ENCODE measurements at regions not wholly inside any gene's neighbourhood (a gene's known extent, or its start where the extent isn't known, plus 50 kb on each side); places are given as distances from the start of the nearest gene placed in this dataset.

DNA sequence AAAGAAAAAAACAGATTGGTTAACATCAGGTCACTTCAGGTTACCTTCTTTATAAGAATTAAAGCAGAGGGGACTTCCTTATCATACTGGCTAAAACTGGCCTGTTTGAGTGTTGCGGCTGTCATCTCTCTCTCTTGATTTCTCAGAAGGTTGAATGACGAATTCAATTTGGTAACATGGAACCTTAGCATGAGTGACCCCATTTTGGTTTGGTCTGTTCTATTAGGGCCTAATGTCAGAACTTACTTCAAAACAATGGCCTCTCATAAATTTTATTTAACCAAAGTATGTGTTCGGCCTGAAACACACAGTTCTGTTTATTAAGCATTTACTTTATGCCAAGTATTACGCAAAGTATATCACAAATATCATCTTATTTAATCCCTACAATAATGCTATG lies 147.5 kb downstream of the CAAP1 start:
- intact Hi-C loops (cut with DNase I) = loop anchor here (5.0 to 10.0 kb wide), 2 partner anchors 230 to 232 kb away; no protein-coding TSS in a partner anchor
- no peak for DNase-seq (ENCODE audit: low spot score)

DNA sequence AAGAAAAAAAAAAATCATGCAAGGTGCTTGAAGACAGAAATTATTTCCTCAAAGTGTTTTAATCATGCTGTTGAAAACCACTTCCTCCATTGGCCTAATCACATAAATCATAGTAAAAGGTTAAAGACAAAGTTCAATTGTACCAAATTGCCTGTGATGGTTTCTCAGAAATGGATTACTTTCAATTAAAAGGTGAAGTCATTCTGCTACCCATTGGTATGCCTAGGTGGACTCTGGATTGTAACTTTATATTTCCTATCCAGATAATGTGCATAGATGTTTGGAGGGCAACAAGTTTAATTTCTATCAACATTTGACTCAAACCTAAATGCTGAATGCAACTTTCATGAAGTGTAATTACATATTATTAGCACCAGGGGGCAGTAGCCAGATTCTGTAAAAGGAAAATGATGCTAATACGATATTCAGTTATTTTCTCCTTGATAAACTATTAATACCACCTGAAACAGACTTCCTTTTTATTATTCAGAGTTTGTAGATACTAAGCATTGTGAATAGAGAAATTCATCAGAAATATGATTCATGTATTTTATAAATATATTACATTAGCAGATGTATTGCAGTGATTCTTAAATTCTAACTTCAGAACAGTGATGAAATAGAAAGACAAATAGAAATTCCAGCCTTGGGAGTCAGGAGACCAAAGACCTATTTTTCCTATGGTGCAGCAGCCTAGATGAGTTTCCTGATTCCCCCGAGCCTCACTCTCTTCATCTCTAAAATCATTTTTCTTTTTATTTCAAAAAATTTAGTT lies 148.2 kb downstream of the CAAP1 start:
- intact Hi-C loops (cut with DNase I) = loop anchor here in 1 of 2 donors (10.0 kb wide), 1 partner anchor 230 kb away; no protein-coding TSS in a partner anchor
- DNase-seq (ENCODE audit: low spot score) = no peak

DNA sequence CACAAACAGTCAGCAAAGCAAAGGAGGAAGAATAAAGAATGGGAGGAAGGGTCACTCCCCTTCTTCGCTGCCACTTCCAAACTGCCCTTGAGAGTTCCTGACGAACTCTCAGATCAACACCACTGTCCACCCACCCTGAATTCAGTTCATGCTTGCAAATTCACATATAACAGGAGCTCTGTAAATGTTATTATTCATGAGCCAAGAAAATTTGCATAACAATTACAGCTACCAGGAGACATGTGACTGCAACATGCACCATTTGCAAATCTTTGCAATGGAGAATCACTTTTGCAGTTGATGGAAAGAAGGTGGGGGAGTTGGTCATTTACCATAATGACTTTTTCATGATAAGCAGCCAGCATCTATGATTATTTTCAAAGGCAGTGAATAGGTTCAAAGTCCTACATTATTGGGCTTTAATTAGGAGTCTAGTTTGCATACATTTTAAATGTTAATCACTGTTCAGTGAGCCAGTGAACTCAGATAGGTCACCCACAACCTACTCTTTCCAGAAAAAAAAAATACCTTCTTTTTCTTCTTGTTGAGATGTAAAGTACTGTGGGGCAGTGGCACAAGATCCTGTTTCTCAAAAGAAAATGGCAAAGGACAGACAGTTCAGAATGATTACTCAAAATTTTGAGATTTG lies 149.7 kb downstream of the CAAP1 start:
- intact Hi-C loops (cut with DNase I) = loop anchor here in 1 of 2 donors (10.0 kb wide), 1 partner anchor 232 kb away; no protein-coding TSS in a partner anchor

DNA sequence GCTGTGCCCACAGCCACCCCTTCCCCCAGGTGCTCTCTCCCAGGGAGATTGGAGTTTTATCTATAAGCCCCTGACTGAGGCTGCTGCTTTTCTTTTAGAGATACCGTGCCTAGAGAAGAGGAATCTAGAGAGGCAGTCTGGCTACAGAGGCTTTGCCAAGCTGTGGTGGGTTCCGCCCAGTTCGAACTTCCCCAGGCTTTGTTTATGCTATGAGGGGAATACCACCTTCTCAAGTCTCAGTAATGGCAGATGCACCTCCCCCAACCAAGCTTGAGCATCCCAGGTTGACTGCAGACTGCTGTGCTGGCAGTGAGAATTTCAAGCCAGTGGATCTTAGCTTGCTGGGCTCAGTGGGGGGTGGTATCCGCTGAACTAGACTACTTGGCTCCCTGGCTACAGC lies 157.4 kb downstream of the CAAP1 start:
- intact Hi-C loops (cut with DNase I) = no loop called here
- no peak for DNase-seq (ENCODE audit: low spot score)

More for the DNA sequence above, 149.7 kb downstream of the CAAP1 start:
- DNase-seq (ENCODE audit: low spot score) = no peak

DNA sequence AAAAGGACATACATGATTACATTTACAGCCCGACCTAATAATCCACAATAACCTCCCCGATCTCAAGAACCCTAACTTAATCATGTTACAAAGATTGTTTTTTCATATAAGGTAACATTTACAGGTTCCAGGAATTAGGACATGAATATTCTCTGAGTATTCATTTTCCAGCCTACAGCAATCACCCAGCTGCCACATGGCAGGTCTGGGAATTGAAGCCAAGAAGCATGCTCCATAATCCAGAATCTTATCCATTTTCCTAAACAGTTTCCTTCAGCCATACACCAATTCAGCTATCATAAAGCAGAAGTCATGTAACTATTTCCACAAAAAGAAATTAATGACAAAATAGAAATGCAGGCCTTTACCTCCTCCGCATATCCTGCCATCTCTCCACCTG lies 163.4 kb downstream of the CAAP1 start:
- intact Hi-C loops (cut with DNase I) = loop anchor here in 1 of 2 donors (5.0 kb wide), 1 partner anchor 172 kb away; no protein-coding TSS in a partner anchor
- DNase-seq (ENCODE audit: low spot score) = no peak

DNA sequence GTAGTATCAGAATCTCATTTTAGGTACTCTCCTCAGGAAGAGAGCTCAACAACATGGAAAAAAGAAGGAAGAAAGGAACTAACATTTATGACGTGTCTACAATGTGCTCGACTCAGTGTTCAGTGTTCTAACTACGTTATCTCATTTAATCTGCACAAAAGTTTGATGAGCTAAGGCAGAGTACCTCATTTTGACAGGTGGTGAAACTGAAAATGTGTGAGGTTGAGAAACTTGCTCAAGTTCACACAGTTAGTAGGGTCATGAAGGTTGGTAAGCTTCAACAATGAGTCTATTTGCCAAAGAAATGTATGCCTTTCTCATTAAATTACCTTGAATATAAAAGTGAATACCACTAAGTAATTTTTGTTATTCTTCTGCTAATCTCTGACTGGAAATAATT lies 165.1 kb downstream of the CAAP1 start:
- intact Hi-C loops (cut with DNase I) = loop anchor here in 1 of 2 donors (5.0 kb wide), 1 partner anchor 170 kb away; no protein-coding TSS in a partner anchor
- no peak for DNase-seq (ENCODE audit: low spot score)

DNA sequence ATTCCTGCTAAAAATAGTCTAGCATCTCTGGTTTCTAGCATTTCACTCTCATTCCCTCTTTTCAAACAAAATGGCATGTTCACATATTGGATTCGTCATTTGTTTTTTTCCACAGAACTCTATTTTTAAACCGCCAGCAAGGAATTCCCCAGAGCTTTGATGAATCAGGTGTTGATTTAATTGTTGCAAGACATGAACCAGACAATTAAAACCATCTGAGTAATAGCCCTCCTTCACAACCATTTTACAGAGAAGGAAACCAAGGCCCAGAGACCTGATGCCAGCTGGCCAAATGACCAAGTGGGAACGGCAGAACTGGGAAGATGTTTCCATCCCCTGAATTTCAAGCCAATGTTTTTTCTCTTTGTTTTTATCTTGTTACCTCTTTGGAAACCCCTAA lies 167.0 kb downstream of the CAAP1 start:
- DNase-seq (ENCODE audit: low spot score) = no peak
- intact Hi-C loops (cut with DNase I) = loop anchor here in 1 of 2 donors (5.0 kb wide), 1 partner anchor 168 kb away; no protein-coding TSS in a partner anchor

DNA sequence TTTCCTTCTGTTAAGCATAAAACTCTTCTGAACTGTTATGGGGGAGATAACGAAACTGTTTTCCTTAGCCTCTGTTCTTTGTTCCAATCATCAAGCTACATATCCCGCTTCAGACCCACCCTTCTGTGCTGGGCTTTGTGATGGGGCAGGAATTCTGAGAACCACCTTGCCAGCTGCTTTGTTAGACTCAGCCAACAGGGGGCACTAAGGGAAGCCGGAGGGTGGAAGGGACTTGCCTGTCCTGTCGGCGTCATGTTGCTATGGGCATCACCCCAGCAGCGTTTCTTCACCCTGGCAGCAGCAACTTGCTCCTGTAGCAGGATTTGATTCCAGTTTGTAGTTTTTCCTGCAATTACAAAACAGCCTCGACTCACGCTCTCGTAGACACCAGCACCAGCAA lies 169.1 kb downstream of the CAAP1 start:
- intact Hi-C loops (cut with DNase I) = no loop called here
- no peak for DNase-seq (ENCODE audit: low spot score)

DNA sequence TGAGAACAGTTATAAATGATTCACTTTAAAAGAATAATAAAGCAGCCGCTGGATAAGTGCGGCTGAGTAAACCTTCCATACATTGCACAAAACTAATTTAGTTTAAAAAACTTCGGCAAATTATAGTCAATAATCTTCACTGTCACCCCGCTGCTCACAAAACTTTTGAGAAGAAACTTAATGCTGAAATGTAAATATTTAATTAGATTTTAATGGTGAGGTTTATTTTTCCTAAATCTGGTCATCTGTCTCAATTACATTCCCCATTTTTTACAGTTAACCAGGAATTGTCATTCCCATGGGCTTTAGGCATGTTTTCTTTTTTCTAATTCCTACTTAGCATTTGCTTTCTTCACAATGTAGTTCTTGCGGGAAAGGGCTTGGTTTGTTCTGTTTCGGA lies 169.8 kb downstream of the CAAP1 start:
- intact Hi-C loops (cut with DNase I) = no loop called here
- no peak for DNase-seq (ENCODE audit: low spot score)

DNA sequence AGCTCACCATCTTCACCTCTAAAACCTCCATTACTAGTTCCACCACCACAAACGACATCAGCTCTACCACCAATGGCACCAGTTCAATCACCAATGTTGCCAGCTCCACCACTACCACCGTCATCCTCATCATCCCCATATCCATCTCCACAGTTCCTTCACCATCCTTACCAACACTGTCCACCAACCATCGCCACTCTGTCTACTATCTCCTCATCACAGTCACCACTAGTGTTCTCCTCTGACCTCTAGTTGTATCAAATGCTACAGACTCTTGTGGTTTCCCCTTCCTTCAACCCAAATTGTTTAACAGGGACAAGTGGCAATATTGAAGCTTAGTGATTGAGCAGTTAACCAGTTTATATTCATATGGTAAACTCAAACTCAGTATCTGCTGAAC lies 182.6 kb downstream of the CAAP1 start:
- DNase-seq (ENCODE audit: low spot score) = no peak
- intact Hi-C loops (cut with DNase I) = no loop called here

DNA sequence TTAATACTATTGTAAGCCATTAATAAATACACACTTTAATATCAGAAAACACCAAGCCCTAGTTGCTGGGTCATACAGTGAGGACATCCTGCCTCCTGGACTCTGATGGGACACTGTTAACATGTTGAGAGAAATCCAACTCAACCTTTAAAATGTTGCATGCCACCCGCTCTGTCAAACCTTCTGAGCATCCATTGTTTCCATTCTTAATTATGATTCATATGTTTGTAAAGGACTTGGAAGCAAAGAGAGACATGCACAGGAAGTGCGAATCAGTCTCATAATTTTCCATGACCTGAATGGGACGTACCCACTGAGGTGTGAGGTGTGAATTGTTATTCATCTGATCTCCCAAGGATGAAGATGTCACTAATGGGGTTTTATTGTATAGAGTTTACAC lies 186.4 kb downstream of the CAAP1 start:
- intact Hi-C loops (cut with DNase I) = no loop called here
- DNase-seq (ENCODE audit: low spot score) = no peak

DNA sequence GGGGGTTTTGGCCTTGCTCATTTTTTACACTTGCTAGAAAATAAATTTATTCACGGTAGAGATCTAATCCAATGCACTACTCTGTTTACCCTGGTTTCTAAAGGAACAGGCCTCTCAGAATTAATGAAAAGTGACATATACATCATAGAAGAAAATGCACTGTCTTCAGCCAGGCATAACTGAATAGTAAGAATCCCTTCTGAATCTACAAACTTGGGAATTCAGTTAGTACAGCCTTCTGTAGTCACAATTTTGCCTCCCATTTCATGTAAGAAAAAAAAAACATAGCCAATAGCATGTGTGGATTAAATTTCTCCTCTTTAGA lies 197.3 kb downstream of the CAAP1 start:
- intact Hi-C loops (cut with DNase I) = no loop called here
- no peak for DNase-seq (ENCODE audit: low spot score)

DNA sequence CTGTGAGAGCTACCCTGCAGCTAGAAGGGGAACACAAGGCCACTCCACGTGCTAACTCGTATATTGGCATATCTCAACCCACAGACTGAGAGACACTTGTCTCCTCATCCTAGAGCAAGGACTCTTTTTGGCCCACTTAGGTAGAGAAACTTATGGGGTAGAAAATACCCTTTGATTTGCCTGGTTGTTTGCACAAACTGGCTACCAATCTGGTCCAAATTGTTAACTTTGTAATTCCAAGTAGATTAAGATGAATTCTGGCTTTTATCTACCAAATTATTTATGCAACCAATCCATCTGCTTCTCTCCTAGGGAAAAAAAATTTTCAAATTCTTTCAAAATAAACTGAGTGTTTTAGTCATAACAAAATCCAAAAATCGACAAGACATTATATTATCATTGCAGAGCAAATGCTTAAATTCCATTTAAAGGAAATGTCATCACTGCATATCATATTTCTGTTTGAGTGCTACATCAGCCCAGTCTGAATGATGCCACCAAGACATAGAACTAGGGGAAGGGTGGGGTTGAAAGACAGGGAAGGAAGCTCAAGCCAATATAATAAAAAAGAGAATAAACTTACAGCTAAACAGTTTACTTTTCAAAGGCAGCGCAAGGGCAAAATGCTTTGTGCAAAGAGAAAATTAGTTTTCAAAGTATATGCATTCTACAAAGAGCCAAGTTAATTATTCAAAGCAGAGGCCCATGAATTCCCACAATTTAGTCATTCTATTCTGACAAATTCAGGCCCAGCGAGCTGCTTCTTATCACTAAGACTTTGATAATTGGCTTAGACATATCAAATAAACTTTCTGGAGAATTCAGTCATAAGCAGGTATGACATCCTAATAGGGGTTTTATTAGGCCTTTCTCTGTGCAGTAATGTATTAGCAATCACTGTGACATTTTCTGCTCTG lies 198.0 kb downstream of the CAAP1 start:
- no peak for DNase-seq (ENCODE audit: low spot score)

DNA sequence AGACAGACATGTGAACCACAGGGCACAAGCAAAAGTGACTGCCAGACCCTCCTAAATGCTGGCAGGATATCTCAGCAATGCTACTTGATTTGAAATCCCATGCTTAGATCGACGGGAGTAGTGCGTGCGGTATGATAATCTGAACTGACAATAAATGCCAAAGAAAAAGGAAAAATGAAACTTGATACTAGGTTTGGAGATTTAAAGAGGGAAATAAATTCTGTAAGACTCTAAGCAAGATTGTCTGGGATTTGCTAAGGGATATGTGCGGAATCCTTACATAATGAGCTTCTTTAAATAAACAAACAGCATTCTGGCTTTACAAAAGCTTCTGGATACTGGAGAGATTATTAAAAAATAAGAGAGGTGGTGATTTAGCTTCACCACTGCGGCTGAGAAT lies 203.6 kb downstream of the CAAP1 start:
- intact Hi-C loops (cut with DNase I) = no loop called here
- no peak for DNase-seq (ENCODE audit: low spot score)

More for the DNA sequence above, 198.0 kb downstream of the CAAP1 start:
- intact Hi-C loops (cut with DNase I) = no loop called here

DNA sequence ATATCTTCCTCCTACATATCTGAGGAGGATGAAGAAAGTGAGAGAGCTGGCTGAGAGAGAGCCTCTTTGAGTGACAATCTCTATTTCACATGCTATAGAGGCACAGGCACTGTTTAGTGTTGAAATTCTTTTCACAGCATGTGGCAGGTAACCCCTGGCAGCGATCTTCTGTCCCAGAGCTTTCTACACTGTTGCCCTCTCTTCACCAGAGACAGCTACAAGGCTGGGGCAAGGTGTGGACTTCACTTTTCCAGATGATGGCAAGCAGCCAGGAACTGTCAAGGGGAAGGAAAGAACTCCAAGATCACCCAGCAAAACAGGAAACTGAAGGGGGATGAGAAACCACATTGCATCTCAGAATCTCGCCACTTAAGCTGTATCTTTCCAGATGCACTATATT lies 205.2 kb downstream of the CAAP1 start:
- no peak for DNase-seq (ENCODE audit: low spot score)
- intact Hi-C loops (cut with DNase I) = no loop called here

DNA sequence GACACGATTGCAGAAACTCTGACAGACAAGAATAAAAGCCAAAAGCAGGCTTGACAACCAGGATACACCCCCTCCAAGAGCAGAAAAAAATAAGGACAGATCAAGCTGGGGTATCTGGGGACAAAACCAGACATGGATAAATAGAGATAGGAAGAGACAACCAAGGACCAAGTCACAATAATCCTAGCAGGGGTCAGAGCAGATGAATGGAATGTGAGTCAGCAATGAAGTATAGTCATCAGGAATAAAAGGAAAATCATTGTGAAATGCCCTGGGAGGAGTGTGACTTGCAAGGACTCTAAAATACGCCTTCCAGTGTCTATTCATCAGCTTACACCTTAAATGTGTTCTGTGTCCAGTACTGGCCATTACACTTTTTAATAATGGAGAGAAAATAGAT lies 206.8 kb downstream of the CAAP1 start:
- intact Hi-C loops (cut with DNase I) = no loop called here
- no peak for DNase-seq (ENCODE audit: low spot score)

DNA sequence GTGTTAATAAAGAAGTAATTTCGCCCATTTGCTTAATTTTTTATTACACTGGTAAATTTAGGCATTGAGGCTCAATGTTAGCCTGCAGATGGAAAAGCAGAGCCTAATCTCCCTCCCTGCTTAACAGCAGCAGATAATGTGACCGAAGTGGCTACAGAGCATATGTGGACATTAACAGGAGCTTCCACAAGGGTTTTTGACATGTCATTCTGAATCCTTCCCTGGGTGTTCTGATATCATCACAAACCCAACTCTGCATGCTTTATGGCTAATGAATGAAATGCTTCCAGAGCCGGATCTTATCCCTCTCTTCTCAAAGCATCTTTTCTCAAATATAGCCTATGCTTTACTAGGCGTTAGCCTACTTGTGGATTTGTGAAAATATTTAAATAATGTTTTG lies 208.6 kb downstream of the CAAP1 start:
- no peak for DNase-seq (ENCODE audit: low spot score)
- intact Hi-C loops (cut with DNase I) = no loop called here

DNA sequence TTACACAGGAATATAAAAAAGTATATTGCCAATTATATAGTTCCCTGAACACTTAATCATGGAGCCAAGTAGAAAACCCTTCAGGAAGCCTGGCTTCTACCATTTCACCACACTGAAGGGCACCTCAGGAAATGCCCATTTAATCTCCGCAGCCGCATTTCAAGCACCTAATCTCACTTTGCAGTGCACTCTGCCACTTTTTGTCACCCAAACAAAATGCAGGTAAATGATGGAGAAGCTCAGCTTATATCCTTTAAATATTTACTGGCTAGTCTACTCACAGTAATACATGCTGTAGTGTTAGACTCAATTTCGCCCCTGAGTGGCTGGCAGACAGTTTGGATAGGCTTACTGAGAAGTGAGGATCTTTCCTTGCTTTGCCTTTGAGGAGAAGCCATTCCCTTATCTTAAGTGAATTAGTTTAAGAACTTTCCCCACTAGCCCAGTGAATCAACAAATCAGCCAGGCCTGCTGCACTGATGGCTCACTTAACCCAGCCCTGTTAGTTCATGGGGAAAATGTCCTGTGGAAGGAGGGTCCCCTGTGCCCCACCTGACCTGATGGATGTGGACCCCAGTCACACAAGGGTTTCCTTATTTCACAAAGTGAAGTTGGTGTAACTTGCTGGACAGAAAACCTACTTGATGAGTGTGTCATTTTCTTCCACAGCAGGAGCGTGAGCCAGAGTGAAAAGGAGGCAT lies 209.7 kb downstream of the CAAP1 start:
- intact Hi-C loops (cut with DNase I) = no loop called here
- DNase-seq (ENCODE audit: low spot score) = no peak

DNA sequence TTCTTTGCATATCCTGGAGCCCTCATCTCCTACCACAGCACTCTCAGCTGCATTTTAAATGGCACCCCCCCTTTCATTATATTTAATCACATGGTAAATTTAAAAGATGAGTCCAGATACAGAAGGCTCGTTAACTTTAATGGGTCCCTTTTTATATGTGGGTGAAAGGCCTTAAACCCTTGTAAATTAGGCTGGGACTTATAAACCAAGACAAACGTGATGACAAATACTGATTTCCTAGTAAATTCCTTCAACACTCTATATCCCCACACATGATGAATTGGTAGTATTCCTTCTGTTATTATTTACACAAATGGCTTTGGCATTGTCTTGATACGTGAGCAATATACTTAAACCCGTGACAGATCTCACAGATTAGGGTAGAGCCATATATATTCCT lies 210.6 kb downstream of the CAAP1 start:
- no peak for DNase-seq (ENCODE audit: low spot score)
- intact Hi-C loops (cut with DNase I) = no loop called here
